NCI-H1092 (cell line): ENCODE measurements at regions not wholly inside any gene's neighbourhood (a gene's known extent, or its start where the extent isn't known, plus 50 kb on each side); places are given as distances from the start of the nearest gene placed in this dataset.
"Not testable (repeated sequence)": the region's sequence is repeated elsewhere in the genome, so short reads cannot be mapped to it uniquely, and the experiment has no call there.

Experiments used
- DNase-seq: peaks from one replicate; lab custom pipeline; 2025; lab: John Stamatoyannopoulos, UW

DNA sequence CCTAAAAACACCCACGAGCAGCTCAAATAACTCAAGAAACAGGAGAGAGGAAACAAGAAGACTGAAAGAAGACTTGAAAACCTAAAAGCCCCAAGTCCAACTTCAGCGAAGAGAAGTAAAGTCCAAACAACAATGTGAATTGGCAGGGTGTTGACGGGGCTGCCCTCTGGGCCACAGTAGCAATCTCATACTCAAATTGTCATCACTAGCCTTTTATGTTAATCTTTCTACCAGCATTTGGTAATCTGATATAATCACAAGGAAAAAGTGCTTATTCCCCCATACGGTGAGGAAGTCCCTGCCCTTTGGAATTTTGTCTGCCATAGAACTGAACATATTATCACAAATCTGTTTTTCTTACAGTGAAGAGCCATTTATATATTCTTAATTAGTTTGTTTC is 51.5 kb upstream of the IFNE start:
- DNase-seq = no peak

DNA sequence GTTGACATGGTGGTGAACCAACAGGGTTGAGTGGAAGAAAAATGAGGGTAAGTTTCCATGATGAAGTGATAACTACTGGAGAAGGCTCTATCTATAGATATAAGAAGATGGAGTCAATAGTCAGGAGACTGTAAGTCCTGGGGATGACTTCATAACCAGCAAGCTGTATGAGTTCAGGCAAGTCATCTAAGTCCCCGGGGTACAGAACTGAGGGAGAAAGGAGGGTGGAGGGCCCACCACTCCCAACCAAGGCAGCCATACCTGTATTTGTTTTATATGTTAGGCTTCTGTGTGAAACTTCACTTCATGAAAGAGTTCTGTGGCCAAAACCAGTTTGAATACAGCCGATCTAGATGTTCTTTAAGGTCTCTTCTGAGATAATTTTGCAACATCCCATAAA is 53.3 kb upstream of the IFNE start:
- no peak for DNase-seq

DNA sequence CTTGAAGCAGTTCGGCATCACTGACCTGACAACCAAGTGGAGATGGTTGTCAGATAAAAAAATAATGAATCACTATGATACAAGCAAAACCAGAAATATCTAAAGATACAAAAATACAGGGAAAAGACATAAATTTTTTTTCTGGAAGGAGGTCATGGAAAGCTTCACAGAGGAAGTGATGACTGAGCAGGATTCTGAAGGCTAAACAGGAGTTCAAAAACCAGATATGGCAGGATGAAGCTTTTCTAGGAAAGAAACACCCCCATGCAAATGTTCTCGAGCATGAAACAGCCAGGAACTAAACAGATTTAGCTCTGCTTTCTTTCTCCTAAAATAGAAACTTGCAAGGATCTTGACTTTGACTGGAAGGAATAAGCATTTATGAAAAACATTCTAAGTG is 60.7 kb upstream of the IFNE start:
- DNase-seq = no peak

DNA sequence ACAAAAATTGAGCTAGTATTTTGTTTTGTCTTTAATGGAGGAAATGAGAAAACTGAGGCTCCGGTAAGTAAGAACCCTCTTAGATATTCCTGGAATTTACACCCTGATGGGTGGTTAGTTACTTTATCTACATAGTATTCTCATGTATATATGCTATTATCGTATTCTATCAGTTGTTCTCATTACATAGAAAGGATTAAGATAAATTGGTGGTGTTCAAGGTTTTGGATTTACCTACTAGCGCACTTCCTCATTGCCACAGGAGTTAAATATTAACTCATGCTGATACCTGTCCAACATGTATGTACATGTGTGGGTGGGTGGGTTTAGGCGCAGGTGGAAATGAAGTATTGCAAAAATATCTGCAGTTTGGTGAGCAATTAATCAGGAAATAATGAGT is 61.1 kb upstream of the IFNE start:
- no peak for DNase-seq

DNA sequence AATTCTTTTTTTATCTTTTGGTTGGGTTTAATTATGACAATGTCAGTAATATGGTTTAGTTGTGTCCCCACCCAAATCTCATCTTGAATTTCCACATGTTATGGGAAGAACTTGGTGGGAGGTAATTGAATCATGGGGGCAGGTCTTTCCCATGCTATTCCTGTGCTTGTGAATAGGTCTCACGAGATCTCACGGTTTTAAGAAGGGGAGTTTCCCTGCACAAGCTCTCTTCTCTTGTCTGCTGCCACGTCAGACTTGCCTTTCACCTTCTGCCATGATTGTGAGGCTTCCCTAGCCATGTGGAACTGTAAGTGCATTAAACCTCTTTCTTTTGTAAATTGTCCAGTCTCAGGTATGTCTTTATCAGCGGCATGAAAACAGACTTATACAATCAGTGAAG is 61.7 kb upstream of the IFNE start:
- not testable (repeated sequence) for DNase-seq

DNA sequence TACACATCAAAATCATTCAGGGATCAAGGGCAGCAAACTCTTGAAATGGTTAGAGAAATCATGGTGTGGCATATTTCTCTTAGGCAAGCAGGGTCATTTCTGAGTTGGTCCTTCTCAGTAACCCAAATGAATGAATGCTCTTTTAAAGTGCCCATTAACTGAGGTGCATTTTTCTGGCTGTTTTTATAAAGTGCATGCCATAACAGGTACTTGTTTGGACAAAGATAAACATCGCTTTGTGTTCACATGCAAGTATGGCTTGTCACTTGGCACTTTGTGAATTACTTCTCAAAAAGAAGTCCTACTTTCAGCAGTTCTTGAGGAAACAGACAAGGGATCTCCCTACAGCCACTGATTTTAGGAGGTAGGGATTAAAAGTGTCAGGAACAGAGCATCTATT is 64.8 kb upstream of the IFNE start:
- DNase-seq = no peak

DNA sequence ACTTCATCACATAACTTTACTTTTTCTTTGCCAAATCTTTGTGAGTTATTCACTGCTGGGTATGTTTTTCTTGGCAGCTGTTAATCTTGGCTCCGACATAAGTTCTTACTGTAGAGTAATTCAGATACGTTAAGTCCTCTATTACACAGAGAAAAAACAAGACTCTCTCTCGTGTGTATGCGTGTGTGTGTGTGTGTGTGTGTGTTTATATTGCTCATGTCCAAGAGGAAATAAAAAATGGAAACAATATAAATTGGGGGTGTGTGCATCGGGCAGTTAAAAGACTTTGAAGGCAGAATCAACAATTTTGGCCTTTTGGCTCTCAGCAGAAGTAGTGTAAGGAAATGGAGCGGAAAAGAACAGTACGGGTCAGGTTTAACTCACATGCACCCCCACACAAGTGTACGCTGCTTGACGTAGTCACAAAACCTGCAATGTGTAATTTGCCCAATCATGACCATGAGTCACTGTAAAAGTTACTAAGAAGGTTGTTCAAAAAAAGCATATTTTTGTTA is 67.2 kb upstream of the IFNE start:
- no peak for DNase-seq

DNA sequence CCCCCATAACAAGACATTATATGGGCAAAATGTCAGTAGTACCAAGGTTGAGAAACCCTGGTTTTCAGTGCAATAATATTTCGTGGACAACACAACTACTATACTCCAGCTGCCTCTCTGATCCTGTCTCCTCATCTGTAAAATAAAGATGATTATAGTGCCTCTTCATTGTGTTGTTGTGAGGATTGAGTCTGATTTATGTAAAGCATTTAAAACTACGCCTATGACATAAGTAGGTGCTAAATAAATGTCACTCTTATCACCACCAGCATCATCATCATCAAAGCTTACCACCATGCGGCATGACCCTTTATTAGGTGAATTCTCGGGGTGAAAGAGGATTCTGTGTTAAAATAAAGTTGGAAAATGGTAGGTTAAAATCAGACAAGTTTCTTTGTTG is 67.8 kb upstream of the IFNE start:
- DNase-seq = no peak

DNA sequence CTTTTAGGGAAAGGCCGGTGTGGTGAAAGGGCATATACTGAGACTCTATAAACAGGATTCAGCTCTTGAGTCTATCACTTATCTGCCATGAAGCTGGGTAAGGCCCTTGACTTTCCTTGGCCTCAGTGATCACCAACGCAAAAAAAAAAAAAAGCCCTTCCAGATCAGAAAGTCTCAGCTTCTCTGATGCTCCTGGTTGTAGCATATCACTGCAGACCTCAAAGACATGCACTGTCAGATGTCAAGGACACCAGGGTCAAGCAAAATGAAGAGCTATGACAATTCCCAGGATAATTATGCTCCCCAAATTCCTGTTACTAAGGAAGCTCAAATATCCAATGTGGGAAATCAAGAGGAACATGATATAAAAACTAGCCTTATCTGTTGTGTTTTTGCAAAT is 68.3 kb upstream of the IFNE start:
- no peak for DNase-seq

DNA sequence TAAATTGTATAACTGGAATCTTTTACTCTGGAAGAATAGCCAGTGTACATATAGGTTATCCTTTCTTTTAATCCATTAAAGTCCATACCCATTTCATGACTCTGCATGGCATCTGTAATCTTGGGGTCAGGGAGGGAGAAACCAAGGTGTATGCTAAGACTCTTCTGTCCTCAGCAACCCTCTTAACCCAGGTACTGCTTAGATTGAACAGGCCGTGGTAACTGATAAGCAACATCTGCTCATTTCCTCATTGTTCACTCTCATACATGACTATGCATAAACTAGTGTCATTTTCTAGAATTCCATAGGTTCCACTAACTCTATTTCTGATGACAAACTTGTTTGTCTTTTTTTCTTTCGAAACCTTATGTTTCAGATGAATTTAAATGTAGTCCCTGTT is 69.3 kb upstream of the IFNE start:
- DNase-seq = no peak

DNA sequence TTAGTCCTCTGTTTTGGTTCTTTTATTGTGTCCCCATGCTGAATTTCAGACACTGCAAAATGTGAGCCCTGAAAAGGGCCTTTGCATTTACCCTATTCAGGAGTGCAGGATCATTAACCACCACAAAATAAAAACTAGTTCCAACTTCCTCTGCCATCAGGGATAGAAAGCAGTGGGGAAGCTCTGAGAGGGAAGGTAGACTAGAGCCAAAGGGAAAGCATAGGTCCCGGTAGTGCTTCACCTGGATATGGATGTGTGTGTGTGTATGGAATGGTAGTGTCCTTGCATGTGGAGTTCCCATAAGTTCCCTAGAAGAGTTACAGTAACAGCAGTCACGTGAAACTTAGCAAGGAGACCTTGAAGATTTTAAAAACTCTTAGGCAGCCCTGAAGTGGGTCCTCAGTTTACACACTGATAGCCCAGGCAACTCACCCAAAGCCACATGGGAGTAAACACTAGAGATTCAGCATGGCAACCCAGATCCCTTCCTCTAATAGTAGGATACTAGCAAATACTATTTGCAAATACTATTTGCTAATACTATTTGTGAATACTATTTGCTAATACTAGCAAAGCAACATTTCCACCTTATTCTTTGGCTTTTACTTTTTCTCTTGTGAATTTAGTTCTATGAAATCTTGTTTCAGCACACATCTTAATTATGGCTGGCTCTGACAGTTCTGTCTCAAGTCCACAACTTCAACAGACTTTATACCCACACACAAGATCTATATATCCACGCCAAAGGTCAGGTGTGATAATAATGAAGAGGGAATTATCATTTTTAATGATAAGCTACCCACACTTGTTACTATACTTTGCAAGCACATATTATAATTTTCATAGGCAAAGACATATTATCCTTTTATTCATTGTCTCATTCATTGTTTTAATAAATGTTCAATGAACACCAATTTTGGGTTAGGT is 70.4 kb upstream of the IFNE start:
- DNase-seq = no peak

DNA sequence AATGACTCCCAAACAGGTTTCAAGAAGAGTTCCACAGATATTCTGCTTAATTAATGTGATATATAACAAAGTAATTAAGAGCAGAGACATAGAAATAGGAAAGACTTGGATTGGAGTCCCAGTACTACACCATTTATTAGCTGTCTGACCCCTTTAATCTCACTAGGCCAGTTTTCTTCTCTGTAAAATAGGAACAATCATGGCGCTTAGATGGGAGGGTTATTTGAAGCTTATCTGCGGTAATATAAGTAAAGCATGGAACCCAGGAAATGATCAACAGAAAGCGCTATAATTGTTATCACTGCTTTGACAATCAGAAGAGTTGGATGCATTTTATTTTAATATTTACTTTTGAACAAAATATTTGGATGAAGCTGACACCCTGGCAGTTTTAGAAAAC is 71.3 kb upstream of the IFNE start:
- no peak for DNase-seq

DNA sequence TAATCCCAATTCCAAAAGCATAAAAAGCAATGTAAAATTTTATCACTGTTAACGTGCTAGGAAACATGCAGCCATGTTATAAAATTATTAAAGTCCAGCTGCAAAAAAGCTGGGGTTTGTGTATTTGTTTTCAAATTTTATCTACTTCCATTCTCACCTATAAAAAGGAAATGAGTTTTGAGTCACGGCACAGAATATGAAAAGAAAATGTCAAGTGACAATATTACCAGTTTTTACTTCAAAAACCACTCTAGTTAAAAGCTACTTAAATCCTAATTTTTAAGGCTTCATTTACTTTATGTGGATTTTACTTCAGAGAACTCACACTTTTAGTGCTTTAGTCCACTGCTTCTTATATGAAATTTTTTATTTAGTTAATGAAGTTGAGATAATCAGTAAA is 72.7 kb upstream of the IFNE start:
- DNase-seq = no peak

DNA sequence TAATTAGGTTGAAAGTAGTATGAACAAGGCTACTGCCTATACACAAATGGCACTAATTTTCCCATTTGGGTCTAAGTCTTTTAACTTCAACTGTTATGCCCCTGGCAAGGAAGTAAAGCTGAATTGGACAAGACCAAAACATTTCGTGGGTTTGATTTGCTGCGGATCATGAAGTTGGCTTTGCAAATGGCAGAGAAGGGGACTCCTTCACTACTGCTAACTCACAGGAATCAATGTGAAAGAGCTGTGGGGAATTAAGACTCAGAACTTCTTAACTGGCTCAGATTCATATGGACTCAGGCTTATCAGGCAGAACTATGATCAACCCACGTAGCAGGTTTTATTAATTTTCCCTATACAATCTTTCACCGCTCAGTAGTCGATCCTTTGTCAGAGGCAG is 73.8 kb upstream of the IFNE start:
- no peak for DNase-seq

DNA sequence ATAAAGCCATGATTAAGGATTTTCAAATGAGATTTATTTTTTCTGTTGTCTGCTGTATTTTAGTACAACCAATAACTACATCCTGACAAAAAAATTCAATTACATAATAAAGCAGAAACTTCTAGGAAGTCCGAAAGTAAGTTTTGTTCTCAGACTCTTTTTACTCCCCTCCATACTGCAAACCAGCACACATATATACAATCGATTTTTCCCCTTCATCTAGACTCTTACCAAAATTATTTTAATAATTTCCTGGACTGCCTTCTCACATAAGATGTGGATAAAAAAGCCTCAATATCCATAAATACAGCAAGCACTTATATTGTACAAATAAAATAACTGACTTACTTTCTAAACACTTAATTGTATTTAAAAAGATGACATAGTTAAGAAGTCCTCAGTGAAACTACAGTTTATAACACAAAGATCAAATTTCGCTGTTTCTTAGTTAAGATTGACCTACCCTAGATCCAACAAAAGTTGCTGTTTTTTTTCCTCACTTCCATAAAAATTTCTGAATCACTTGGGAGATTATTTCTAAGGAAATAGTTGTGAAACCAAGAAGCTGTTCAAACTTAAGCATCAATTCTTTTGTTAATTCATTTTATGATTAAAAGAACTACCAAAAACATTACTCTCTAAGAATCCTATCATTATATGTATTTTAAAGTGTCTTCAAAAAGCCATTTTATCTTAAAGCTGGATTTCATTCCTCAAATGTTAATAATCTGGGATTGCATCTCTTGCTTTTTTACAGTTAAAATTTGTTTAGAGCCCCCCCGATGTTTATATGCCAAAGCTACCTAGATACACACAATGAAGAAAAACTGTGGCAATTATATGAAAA is 74.7 kb upstream of the IFNE start:
- DNase-seq = no peak

DNA sequence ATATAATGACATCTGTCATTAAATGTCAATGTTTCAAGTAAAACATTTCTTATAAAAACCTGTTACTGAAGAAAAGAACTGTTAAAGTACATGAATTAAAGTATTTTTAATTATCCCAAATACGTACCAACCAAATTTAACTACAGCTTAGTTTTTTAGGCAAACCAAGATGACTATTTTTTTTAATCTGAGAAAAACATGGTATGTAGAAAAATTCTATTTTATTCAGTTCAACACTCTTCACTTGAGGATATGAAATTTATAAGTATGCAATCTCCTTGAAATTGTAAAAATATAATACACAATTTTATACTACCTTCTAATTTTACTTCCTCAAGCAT is 75.3 kb upstream of the IFNE start:
- no peak for DNase-seq

DNA sequence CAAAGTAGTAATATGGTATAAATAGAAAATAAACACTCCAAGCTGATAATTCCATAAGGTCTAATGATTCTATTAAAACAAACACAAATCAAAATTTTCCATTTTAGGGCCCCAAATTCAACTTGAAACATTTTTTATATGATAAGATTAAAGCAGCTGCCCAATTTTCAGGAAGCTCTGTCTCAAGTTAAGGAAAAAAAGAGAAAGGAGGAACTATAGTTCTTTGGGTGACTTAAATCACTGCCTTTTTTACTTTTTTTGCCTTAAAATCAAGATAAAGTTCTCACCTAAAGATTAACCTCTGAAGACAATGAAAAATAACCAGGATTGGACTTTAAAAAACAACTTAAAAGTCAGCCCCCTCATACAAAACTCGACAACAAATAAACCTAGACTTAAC is 76.0 kb upstream of the IFNE start:
- no peak for DNase-seq

DNA sequence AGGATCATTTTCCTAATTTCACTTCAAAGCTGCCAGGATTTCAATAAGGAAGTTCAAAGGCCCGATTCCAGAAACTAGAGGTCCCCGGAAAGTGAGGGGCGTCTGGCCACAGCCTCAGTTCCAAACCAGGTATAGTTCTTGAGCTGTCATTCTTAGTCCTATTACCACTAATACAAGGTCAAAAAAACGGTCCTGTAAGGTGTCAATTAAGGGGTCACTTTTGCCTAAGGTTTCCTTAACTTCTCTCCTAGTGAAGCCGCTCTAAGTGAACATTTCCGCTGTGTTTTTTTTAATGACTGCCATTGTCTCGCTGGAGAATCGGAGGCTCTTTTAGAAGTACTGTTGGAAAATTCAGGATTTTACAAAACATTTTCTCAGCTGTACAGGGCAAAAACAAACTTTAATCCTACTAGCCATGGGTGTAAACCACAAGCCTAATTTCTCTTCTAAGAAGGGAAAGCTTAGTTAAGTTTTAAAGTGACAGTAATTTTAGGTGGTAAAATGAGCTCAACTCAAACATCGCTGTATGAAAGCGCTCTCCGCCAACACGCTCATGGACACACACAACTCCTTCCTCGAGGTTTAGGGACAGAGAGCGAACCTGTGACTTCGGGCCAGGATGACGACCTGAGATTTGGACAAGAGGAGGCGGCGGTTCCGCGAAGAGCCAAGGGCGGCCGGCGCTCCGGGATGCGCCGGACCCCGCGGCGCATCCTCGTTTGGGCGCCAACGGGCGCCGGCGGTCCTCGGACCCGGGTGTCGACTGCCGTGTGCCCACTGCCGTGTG is 76.7 kb upstream of the IFNE start:
- DNase-seq = no peak

DNA sequence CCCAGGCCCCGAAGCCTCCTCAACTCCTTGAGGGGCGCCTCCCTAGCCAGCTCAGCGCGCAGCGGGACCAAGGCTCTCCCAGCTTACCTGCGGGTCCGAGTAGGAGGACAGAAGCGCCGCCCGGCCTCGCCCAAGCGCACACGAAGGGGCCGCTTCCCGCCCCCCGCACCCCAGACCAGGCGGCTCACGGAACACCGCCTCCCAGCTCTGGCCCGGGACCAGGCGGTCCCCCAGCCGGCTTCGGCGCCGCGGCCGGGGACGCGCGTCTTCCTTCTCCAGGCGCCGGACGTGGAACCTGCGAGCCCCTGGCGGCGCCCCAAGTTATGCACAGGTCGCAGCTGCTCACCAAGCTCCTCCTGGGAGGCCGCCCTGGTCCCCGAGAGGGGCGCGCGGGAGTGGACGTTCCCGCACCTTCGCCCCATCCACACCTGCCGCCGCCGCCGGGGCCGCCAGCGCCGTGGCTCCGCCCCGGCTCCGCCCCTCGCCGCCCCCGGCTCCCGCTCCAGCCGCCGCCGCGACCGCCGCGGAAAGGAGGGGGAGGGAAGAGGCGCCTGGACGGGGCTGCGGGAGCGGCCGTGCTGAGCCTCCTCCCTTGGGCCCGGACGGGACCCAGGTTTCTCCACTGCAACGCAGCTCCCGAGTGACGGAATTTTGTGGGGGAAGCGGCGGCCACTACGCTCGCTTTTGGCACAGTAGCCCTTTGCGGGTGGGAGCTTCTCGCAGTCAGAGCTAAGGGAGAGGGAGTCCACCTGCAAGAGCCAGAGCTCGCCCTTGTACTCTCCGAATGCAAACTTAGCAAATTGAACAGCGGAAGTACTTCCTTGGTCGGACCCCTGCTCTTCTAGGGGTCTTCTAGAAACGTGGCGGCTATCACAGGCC is 77.5 kb upstream of the IFNE start:
- DNase-seq = no peak

DNA sequence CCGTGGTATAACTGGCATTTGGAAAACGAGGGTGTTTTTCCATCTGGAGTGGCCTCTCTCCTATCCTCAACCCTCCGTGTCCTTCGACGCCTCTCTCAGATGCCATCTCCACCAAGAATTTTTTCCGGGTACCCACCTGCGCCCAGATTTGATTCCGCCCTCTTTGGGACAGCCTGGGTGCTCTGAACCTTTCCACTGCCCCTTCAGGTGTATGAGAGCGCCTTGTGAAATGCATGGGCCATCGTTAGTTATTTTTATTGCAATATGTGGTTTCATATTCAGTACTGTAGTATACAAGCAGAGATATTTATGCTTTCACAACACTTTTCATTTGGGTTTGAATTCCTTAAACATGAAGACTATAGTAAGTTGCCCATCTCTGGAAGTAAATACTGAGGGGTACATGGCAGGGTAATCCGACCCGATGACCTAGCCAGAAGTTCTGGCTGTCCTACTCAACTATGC is 78.2 kb upstream of the IFNE start:
- no peak for DNase-seq

DNA sequence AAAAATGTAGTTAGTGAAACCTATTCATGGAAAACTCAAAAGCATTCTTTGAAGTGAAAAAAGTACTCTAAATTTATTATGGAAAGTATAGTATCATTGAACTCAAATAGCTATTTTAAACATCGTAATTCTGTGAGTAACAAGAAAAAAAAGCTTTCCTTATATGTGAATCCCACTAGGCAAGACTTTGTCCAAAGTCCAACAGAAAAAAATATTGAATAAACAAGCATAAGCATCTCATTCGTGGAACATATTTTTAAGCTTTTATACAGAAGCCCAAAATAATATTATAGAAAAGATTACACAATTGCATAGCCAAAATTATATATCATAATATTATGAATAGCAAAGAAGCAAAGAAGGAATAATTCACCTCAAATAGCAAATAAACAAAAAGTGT is 79.4 kb upstream of the IFNE start:
- no peak for DNase-seq
